Neural cell (in vitro differentiated cells): ENCODE measurements at regions not wholly inside any gene's neighbourhood (a gene's known extent, or its start where the extent isn't known, plus 50 kb on each side); places are given as distances from the start of the nearest gene placed in this dataset.
"Not testable (repeated sequence)": the region's sequence is repeated elsewhere in the genome, so short reads cannot be mapped to it uniquely, and the experiment has no call there.

ENCODE experiments used
- H2AFZ ChIP-seq: fragments of 200-600, 300-800 bp; sonication (generic), shearing (Covaris generic); 2 replicates; pipeline ENCODE4 v1.6.0; 2014; ENCODE audit warnings: low read depth, mild to moderate bottlenecking, antibody characterized with exemption, low read length, moderate library complexity
- H3F3A ChIP-seq: fragments of 200-600 bp; shearing (Covaris generic); 2 replicates; pipeline ENCODE4 v1.6.1; 2016; ENCODE audit warnings: mild to moderate bottlenecking, moderate library complexity, mixed read lengths, antibody characterized with exemption, low read length; ENCODE audit not compliant: insufficient read depth, poor library complexity, severe bottlenecking
- H3K27ac ChIP-seq: fragments of 200-600, 300-800 bp; sonication (generic), shearing (Covaris generic); 2 replicates; pipeline ENCODE4 v1.5.1; 2014; ENCODE audit warnings: mild to moderate bottlenecking, low read length, moderate library complexity
- H3K27me3 ChIP-seq: fragments of 300-800, 200-600 bp; sonication (generic), shearing (Covaris generic); 2 replicates; pipeline ENCODE4 v1.6.0; 2014; ENCODE audit warnings: mild to moderate bottlenecking, low read depth, low read length, moderate library complexity; ENCODE audit not compliant: insufficient read depth
- H3K36me3 ChIP-seq: fragments of 300-800, 200-600 bp; sonication (generic), shearing (Covaris generic); 2 replicates; pipeline ENCODE4 v1.5.1; 2014; ENCODE audit warnings: mild to moderate bottlenecking, antibody characterized with exemption, low read length, moderate library complexity; ENCODE audit not compliant: insufficient read depth
- H3K4me2 ChIP-seq: fragments of 300-800, 200-600 bp; sonication (generic), shearing (Covaris generic); 2 replicates; pipeline ENCODE4 v1.6.0; 2014; ENCODE audit warnings: mild to moderate bottlenecking, low read length
- H3K4me3 ChIP-seq: fragments of 300-800, 200-600 bp; sonication (generic), shearing (Covaris generic); 2 replicates; pipeline ENCODE4 v1.5.1; 2014; ENCODE audit warnings: mild to moderate bottlenecking, low read length, moderate library complexity
- H3K79me2 ChIP-seq: fragments of 200-600 bp; shearing (Covaris generic); replicated peaks from 2 replicates; pipeline ENCODE4 v1.6.0; 2014; ENCODE audit warnings: mild to moderate bottlenecking, low read length, moderate library complexity; ENCODE audit not compliant: insufficient read depth
- H3K9ac ChIP-seq: fragments of 300-800, 200-600 bp; sonication (generic), shearing (Covaris generic); 2 replicates; pipeline ENCODE4 v1.6.1; 2016; ENCODE audit warnings: mild to moderate bottlenecking, low read length, mixed read lengths
- H3K9me2 ChIP-seq: fragments of 200-600 bp; shearing (Covaris generic); 2 replicates; pipeline ENCODE4 v1.6.1; 2016; ENCODE audit warnings: mild to moderate bottlenecking, low read length, mixed read lengths; ENCODE audit not compliant: insufficient read depth
- H3K9me3 ChIP-seq: fragments of 200-600, 300-800 bp; sonication (generic), shearing (Covaris generic); 2 replicates; pipeline ENCODE4 v1.6.1; 2016; ENCODE audit warnings: mild to moderate bottlenecking, mixed run types, low read length, moderate library complexity, mixed read lengths
- H4K20me1 ChIP-seq: fragments of 200-600 bp; shearing (Covaris generic); 2 replicates; pipeline ENCODE4 v1.6.1; 2016; ENCODE audit warnings: mild to moderate bottlenecking, mixed run types; ENCODE audit not compliant: insufficient read depth
- EP300 ChIP-seq: fragments of 450-650 bp; conservative IDR thresholded peaks from 2 replicates; pipeline ENCODE4 v1.6.1; 2014; ENCODE audit warnings: antibody characterized with exemption, mild to moderate bottlenecking, moderate library complexity; ENCODE audit not compliant: poor library complexity, severe bottlenecking
- POLR2AphosphoS5 ChIP-seq: IDR thresholded peaks from 2 replicates; pipeline ENCODE4 v1.6.1; 2012
- small RNA-seq, 3 experiments: library from RNA; depleted of rRNA; stranded (forward); fragments of <200 nt; gene quantifications; one replicate each; pipeline ENCODE3, GENCODE V24; 2012

DNA sequence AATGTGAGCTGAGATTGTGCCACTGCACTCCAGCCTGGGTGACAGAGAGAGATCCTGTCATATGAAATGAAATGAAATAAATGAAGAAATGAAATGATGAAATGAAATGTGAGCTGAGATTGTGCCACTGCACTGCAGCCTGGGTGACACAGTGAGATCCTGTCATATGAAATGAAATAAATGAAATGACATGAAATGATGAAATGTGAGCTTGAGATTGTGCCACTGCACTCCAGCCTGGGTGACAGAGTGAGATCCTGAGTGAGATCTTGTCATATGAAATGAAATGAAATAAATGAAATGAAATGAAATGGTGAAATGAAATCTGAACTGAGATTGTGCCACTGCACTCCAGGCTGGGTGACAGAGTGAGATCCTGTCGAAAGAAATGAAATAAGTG lies 58.2 kb upstream of the FAN1 start:
- H3K4me3 ChIP-seq, H3K27me3 ChIP-seq, H3K9ac ChIP-seq, H3K4me2 ChIP-seq, H3K27ac ChIP-seq, H3K9me2 ChIP-seq, H2AFZ ChIP-seq, H4K20me1 ChIP-seq, H3K79me2 ChIP-seq, H3F3A ChIP-seq, H3K9me3 ChIP-seq, H3K36me3 ChIP-seq: not testable (repeated sequence)
- TF ChIP-seq POLR2AphosphoS5 (peak; percentile 75), EP300 (peak; percentile 84)

Small RNA genes lying in the stretch of these regions (small RNA-seq; reads per million reads assigned to genes)
- gene RN7SL82P: 0 reads per million in 3 experiments
